NOMO-1 (cell line): ENCODE measurements at regions not wholly inside any gene's neighbourhood (a gene's known extent, or its start where the extent isn't known, plus 50 kb on each side); places are given as distances from the start of the nearest gene placed in this dataset.

ENCODE experiments used
- DNase-seq, 2 experiments: peaks; one replicate each; lab custom pipeline; 2025; ENCODE audit not compliant: unreplicated experiment in 2 of 2; lab: John Stamatoyannopoulos, UW

- no peak for DNase-seq
Measured at GRCh38 chr9:106623558-106623957, 239.4 kb upstream of the ZNF462 start.

- no peak for DNase-seq
Measured at GRCh38 chr9:106625259-106625789, 237.6 kb upstream of the ZNF462 start.

- DNase-seq, result no peak
Measured at GRCh38 chr9:106626936-106627335, 236.0 kb upstream of the ZNF462 start.

GRCh38 chr9:106632621-106633020 lies 230.3 kb upstream of the ZNF462 start:
- no peak for DNase-seq

- no peak for DNase-seq
Measured at GRCh38 chr9:106634183-106634582, 228.8 kb upstream of the ZNF462 start.

GRCh38 chr9:106634641-106635040 lies 228.3 kb upstream of the ZNF462 start:
- DNase-seq, result no peak

GRCh38 chr9:106637486-106637885 lies 225.5 kb upstream of the ZNF462 start:
- DNase-seq, result no peak

GRCh38 chr9:106639873-106640568 lies 222.9 kb upstream of the ZNF462 start:
- DNase-seq, result no peak

- no peak for DNase-seq
Measured at GRCh38 chr9:106643211-106643930, 219.6 kb upstream of the ZNF462 start.

GRCh38 chr9:106644661-106645060 lies 218.3 kb upstream of the ZNF462 start:
- no peak for DNase-seq

GRCh38 chr9:106648799-106649198 lies 214.2 kb upstream of the ZNF462 start:
- DNase-seq, result no peak

- no peak for DNase-seq
Measured at GRCh38 chr9:106649664-106650063, 213.3 kb upstream of the ZNF462 start.

GRCh38 chr9:106653213-106653612 lies 209.8 kb upstream of the ZNF462 start:
- DNase-seq, result no peak

- no peak for DNase-seq
Measured at GRCh38 chr9:106655966-106656365, 207.0 kb upstream of the ZNF462 start.

- no peak for DNase-seq
Measured at GRCh38 chr9:106657926-106658325, 205.0 kb upstream of the ZNF462 start.

GRCh38 chr9:106668534-106668933 lies 194.4 kb upstream of the ZNF462 start:
- DNase-seq, result no peak

GRCh38 chr9:106669835-106670234 lies 193.1 kb upstream of the ZNF462 start:
- no peak for DNase-seq

GRCh38 chr9:106670418-106670817 lies 192.5 kb upstream of the ZNF462 start:
- no peak for DNase-seq

GRCh38 chr9:106675780-106676179 lies 187.2 kb upstream of the ZNF462 start:
- DNase-seq, result no peak

- DNase-seq, result no peak
Measured at GRCh38 chr9:106677374-106677773, 185.6 kb upstream of the ZNF462 start.

- no peak for DNase-seq
Measured at GRCh38 chr9:106677830-106678229, 185.1 kb upstream of the ZNF462 start.

- DNase-seq, result no peak
Measured at GRCh38 chr9:106678273-106678672, 184.7 kb upstream of the ZNF462 start.
